Karpas-422 (cell line): ENCODE measurements at regions not wholly inside any gene's neighbourhood (a gene's known extent, or its start where the extent isn't known, plus 50 kb on each side); places are given as distances from the start of the nearest gene placed in this dataset.

Source experiments
- DNase-seq: peaks from one replicate; pipeline ENCODE4 v3.0.0-alpha.2; 2015
- H2AFZ ChIP-seq: fragments of 200-600 bp; sonication (generic); 2 replicates; pipeline ENCODE4 v1.6.1; 2014; ENCODE audit warnings: antibody characterized with exemption, low read length, mixed read lengths
- H3K27ac ChIP-seq: fragments of 200-600 bp; sonication (generic); 2 replicates; pipeline ENCODE4 v1.5.1; 2014; ENCODE audit warnings: mild to moderate bottlenecking, low read length, moderate library complexity
- H3K27me3 ChIP-seq: fragments of 200-600 bp; sonication (generic); 2 replicates; pipeline ENCODE4 v1.6.1; 2014; ENCODE audit warnings: low read length, mixed read lengths
- H3K36me3 ChIP-seq: fragments of 200-600 bp; sonication (generic); 2 replicates; pipeline ENCODE4 v1.6.1; 2014; ENCODE audit warnings: low read length, mixed read lengths; ENCODE audit not compliant: insufficient read depth
- H3K4me1 ChIP-seq: fragments of 200-600 bp; sonication (generic); 2 replicates; pipeline ENCODE4 v1.6.1; 2014; ENCODE audit warnings: mild to moderate bottlenecking, low read length, mixed read lengths
- H3K4me2 ChIP-seq: fragments of 200-600 bp; sonication (generic); 2 replicates; pipeline ENCODE4 v1.6.1; 2014; ENCODE audit warnings: low read length, low read depth, mild to moderate bottlenecking; ENCODE audit not compliant: poor library complexity, severe bottlenecking
- H3K4me3 ChIP-seq: fragments of 200-600 bp; sonication (generic); 2 replicates; pipeline ENCODE4 v1.5.1; 2014; ENCODE audit warnings: mild to moderate bottlenecking, antibody characterized with exemption, low read length, mixed read lengths
- H3K79me2 ChIP-seq: fragments of 200-600 bp; sonication (generic); 2 replicates; pipeline ENCODE4 v1.6.1; 2014; ENCODE audit warnings: mild to moderate bottlenecking, low read length, mixed read lengths
- H3K9ac ChIP-seq: fragments of 200-600 bp; sonication (generic); 2 replicates; pipeline ENCODE4 v1.6.0; 2014; ENCODE audit warnings: low read length
- H3K9me2 ChIP-seq: fragments of 200-600 bp; sonication (generic), shearing (Covaris generic); replicated peaks from 2 replicates; pipeline ENCODE4 v1.6.0; 2014; ENCODE audit warnings: mild to moderate bottlenecking, low read length, moderate library complexity; ENCODE audit not compliant: insufficient read depth
- H3K9me3 ChIP-seq: fragments of 300-700, 200-600 bp; sonication (generic); 2 replicates; pipeline ENCODE4 v1.6.1; 2014; ENCODE audit warnings: low read length, mixed read lengths
- H4K20me1 ChIP-seq: fragments of 200-600 bp; sonication (generic); 2 replicates; pipeline ENCODE4 v1.6.1; 2014; ENCODE audit warnings: mild to moderate bottlenecking, antibody characterized with exemption, low read length, low read depth; ENCODE audit not compliant: insufficient read depth

DNA sequence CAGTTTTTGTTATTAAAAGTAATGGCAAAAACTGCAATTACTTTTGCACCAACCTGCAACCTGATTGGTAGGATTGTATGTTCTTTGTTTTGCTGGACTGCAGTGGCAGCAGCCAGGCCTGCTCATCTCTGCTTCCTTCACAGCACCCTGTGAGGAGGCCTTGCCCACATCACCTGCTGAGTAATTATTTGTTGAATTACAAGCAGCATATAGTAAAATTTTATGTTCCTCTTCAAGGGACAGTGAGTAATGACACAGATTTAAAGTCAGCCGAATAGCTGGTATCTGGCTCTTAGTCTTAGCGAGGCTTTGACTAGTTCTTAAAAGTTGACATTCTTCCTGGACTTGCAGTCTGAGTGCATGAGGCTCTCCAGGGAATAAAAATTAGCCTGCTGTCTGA lies 435.1 kb downstream of the PRDM2 start:
- DNase-seq = no peak
- H3K79me2 ChIP-seq = no peaks in the 10 kb centered on the region
- H4K20me1 ChIP-seq = no peaks in the 10 kb centered on the region
- H3K9me2 ChIP-seq = no peaks in the 10 kb centered on the region
- no peaks in the 10 kb centered on the region for H3K9me3 ChIP-seq
- H3K4me1 ChIP-seq = no peaks in the 10 kb centered on the region
- no peak overlapping the region for H3K27ac ChIP-seq
- H3K4me3 ChIP-seq = no peak overlapping the region
- no peak overlapping the region for H3K9ac ChIP-seq
- H3K4me2 ChIP-seq = no peak overlapping the region
- H3K27me3 ChIP-seq = no peaks in the 10 kb centered on the region
- H2AFZ ChIP-seq = no peak overlapping the region
- no peaks in the 10 kb centered on the region for H3K36me3 ChIP-seq

DNA sequence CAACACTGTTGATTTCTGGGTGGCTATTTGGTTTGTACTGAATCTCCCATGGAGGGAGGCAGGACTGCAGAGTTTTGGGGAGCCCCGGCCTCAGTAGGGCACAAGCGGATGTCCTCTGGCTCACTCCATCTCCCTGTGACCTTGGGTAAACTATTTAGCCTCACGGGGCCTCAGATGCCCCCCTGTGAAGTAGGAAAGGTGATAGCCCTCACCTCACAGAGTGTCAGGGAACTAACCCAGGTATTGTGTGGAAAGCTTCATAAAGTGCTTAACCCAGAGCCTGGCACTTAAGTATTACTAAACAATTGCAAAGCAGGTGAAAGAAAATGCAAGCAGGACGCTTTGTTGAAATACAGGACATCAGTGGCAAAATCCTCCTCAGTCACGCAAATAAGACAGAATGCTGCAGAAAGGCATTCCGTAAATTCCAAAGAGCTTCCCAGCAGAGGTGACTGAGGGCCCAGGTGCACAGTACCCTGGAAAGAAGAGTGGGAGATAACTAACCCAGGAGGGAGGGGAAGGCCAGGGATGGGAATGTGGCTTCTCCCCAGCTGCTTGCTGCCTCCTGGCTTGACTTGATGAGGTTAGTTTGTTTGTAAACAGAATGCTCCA lies 436.3 kb downstream of the PRDM2 start:
- no peak overlapping the region for H3K4me3 ChIP-seq
- H3K9me3 ChIP-seq = no peaks in the 10 kb centered on the region
- no peak overlapping the region for H3K4me2 ChIP-seq
- no peak overlapping the region for H3K9ac ChIP-seq
- no peaks in the 10 kb centered on the region for H3K9me2 ChIP-seq
- no peaks in the 10 kb centered on the region for H3K79me2 ChIP-seq
- no peaks in the 10 kb centered on the region for H3K36me3 ChIP-seq
- no peaks in the 10 kb centered on the region for H4K20me1 ChIP-seq
- H3K27ac ChIP-seq = no peak overlapping the region
- H3K27me3 ChIP-seq = no peaks in the 10 kb centered on the region
- no peak overlapping the region for H2AFZ ChIP-seq
- no peak for DNase-seq
- no peaks in the 10 kb centered on the region for H3K4me1 ChIP-seq

DNA sequence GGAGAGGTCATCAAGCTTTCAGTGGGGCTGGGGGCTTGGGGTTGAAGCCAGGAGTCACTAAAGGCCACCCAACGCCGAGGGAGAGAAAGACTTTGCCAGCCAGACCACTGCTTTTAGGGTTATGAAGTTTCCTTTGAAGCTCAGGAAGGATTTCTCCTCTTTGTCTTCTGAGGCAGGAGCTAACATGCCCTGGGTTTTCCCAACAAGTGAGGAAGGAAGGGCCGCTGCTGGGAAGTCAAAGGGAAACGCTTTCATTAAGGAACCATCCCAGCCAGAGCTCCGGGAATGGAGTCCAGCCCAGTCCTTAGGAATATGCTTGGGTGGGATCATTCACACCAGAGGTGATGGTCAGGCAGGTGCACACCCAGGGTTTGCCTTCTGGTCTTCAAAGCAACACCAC lies 436.9 kb downstream of the PRDM2 start:
- DNase-seq = no peak
- Histone ChIP-seq H3K27ac (no peak overlapping the region), H3K36me3 (no peaks in the 10 kb centered on the region), H2AFZ (no peak overlapping the region), H3K4me3 (no peak overlapping the region), H3K4me2 (no peak overlapping the region), H4K20me1 (no peaks in the 10 kb centered on the region), H3K9me3 (no peaks in the 10 kb centered on the region), H3K4me1 (no peaks in the 10 kb centered on the region), H3K9me2 (no peaks in the 10 kb centered on the region), H3K9ac (no peak overlapping the region), H3K27me3 (no peaks in the 10 kb centered on the region), H3K79me2 (no peaks in the 10 kb centered on the region)

DNA sequence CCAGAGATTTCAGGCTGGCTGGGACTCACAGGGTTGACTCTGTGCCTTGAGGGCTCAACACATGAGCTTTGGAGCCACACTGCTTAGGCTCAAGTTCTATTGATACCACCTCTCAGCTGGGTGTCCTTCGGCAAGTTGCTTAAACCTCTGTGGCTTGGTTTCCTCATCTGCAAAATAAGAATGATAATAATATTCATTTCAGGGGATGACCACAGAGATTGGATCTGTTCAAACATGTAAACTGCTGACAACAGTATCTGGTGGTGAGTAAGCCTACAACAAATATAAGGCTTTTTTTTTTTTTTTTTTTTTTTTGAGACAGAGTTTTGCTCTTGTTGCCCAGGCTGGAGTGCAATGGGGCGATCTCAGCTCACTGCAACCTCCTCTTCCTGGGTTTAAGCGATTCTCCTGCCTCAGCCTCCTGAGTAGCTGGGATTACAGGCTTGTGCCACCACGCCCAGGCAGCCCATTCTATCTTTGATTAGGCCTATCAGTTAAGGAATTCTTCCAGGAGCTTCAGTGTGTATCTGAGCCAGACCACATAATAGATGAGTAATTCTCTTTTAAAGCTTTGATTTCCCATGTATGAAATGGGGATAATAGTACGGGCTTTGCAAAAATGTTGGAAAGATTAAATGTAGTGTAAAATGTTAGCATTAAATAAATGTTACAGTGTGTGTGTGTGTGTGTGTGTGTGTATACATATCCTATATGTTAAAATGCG lies 437.6 kb downstream of the PRDM2 start:
- Histone ChIP-seq H4K20me1 (no peaks in the 10 kb centered on the region), H3K4me1 (no peaks in the 10 kb centered on the region), H3K27me3 (no peaks in the 10 kb centered on the region), H3K27ac (no peak overlapping the region), H3K36me3 (no peaks in the 10 kb centered on the region), H3K9ac (no peak overlapping the region), H3K4me3 (no peak overlapping the region), H3K79me2 (no peaks in the 10 kb centered on the region), H3K9me3 (no peaks in the 10 kb centered on the region), H3K9me2 (no peaks in the 10 kb centered on the region), H3K4me2 (no peak overlapping the region), H2AFZ (no peak overlapping the region)
- DNase-seq = no peak

GRCh38 chr1:14138135-14138506 lies 438.1 kb downstream of the PRDM2 start:
- H3K79me2 ChIP-seq = no peaks in the 10 kb centered on the region
- H3K27ac ChIP-seq = no peak overlapping the region
- H3K9me2 ChIP-seq = no peaks in the 10 kb centered on the region
- no peak overlapping the region for H2AFZ ChIP-seq
- DNase-seq = no peak
- no peaks in the 10 kb centered on the region for H3K9me3 ChIP-seq
- no peaks in the 10 kb centered on the region for H3K4me1 ChIP-seq
- no peaks in the 10 kb centered on the region for H3K36me3 ChIP-seq
- H3K27me3 ChIP-seq = no peaks in the 10 kb centered on the region
- H3K4me2 ChIP-seq = no peak overlapping the region
- H3K9ac ChIP-seq = no peak overlapping the region
- no peak overlapping the region for H3K4me3 ChIP-seq
- no peaks in the 10 kb centered on the region for H4K20me1 ChIP-seq

- no peaks in the 10 kb centered on the region for H3K36me3 ChIP-seq
- no peak overlapping the region for H3K4me3 ChIP-seq
- H3K9me3 ChIP-seq = no peaks in the 10 kb centered on the region
- no peaks in the 10 kb centered on the region for H4K20me1 ChIP-seq
- no peaks in the 10 kb centered on the region for H3K4me1 ChIP-seq
- no peak overlapping the region for H3K4me2 ChIP-seq
- no peak for DNase-seq
- no peaks in the 10 kb centered on the region for H3K9me2 ChIP-seq
- no peak overlapping the region for H2AFZ ChIP-seq
- no peaks in the 10 kb centered on the region for H3K27me3 ChIP-seq
- H3K79me2 ChIP-seq = no peaks in the 10 kb centered on the region
- H3K9ac ChIP-seq = no peak overlapping the region
- H3K27ac ChIP-seq = no peak overlapping the region
Measured at GRCh38 chr1:14138687-14139086, 438.7 kb downstream of the PRDM2 start.

- no peaks in the 10 kb centered on the region for H3K9me2 ChIP-seq
- H2AFZ ChIP-seq = no peak overlapping the region
- no peaks in the 10 kb centered on the region for H3K27me3 ChIP-seq
- no peaks in the 10 kb centered on the region for H3K79me2 ChIP-seq
- no peak overlapping the region for H3K4me2 ChIP-seq
- no peak for DNase-seq
- H3K4me1 ChIP-seq = no peaks in the 10 kb centered on the region
- no peaks in the 10 kb centered on the region for H4K20me1 ChIP-seq
- H3K9ac ChIP-seq = no peak overlapping the region
- no peak overlapping the region for H3K4me3 ChIP-seq
- H3K9me3 ChIP-seq = no peaks in the 10 kb centered on the region
- no peaks in the 10 kb centered on the region for H3K36me3 ChIP-seq
- H3K27ac ChIP-seq = no peak overlapping the region
Measured at GRCh38 chr1:14140831-14141401, 440.9 kb downstream of the PRDM2 start.

DNA sequence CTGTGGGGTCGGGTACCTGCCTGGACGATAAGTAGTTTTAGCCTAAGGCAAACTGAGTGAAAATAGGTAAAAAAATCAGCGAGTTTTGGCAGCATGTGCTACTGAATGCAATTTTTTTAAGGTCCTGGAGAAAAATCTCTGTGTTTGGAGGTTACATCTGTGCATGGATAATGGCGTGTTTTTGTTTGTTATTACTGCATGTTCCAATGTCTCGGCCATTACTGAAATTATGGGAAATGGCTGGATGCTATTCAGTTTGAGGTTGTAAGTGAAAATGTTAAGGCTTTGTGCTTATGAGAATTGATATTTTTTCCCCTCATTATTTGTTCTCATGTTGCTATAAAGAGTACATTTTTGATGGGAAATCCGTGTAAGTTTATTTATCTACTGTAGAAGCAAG lies 441.7 kb downstream of the PRDM2 start:
- Histone ChIP-seq H3K4me3 (no peak overlapping the region), H3K27ac (no peak overlapping the region), H3K9ac (no peak overlapping the region), H2AFZ (no peak overlapping the region), H3K79me2 (no peaks in the 10 kb centered on the region), H3K9me2 (no peaks in the 10 kb centered on the region), H4K20me1 (no peaks in the 10 kb centered on the region), H3K4me2 (no peak overlapping the region), H3K36me3 (no peaks in the 10 kb centered on the region), H3K9me3 (no peaks in the 10 kb centered on the region), H3K4me1 (no peaks in the 10 kb centered on the region), H3K27me3 (no peaks in the 10 kb centered on the region)
- no peak for DNase-seq
